NCI-H2171 (cell line): ENCODE measurements at regions not wholly inside any gene's neighbourhood (a gene's known extent, or its start where the extent isn't known, plus 50 kb on each side); places are given as distances from the start of the nearest gene placed in this dataset.
"Not testable (repeated sequence)": the region's sequence is repeated elsewhere in the genome, so short reads cannot be mapped to it uniquely, and the experiment has no call there.

Experiments
- DNase-seq: peaks from one replicate; lab custom pipeline; 2025; lab: John Stamatoyannopoulos, UW

GRCh38 chr5:176140138-176140537 is 98.1 kb upstream of the SIMC1 start:
- not testable (repeated sequence) for DNase-seq

- peak; percentile 7 for DNase-seq
Measured at GRCh38 chr5:176144508-176144907, 93.7 kb upstream of the SIMC1 start.

GRCh38 chr5:176149948-176150347 is 88.3 kb upstream of the SIMC1 start:
- not testable (repeated sequence) for DNase-seq

- DNase-seq: no peak
Measured at GRCh38 chr5:176151281-176151680, 86.9 kb upstream of the SIMC1 start.

DNA sequence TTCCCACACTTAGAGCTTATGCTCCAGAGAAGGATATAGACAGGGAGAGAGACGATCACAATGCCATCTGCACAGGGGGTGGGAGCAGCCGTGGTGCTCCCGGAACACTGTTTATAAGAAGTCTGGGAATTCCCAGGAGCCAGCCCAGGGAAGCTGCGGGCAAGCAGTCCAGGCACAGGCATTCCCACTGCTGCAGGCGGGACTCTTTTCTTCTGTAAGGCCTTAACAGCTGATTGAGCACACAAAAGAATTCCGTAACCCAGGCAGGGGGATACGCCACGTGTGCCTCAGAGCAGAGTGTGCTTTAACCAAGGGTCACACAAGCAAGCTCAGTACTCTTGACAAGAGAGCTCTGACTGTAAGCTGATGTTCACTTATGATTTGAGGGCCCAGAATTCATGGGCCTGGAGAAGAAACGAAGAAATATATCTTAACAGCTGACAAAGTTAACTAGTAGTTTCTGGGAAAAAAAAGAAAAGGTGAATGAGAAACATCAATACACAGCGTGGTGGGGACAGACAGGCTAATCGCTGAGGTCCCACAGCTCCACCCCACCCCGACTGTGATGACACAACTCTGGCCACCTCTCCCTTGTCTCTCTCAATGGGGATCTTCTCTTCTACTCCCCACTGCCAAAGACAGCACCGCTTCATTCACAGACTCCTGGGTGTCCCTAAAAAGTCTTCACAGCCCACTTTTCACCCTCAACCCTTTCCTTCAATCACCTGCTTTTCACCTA is 85.9 kb upstream of the SIMC1 start:
- peak; percentile 37 for DNase-seq

GRCh38 chr5:176152930-176153311 is 85.3 kb upstream of the SIMC1 start:
- no peak for DNase-seq

DNA sequence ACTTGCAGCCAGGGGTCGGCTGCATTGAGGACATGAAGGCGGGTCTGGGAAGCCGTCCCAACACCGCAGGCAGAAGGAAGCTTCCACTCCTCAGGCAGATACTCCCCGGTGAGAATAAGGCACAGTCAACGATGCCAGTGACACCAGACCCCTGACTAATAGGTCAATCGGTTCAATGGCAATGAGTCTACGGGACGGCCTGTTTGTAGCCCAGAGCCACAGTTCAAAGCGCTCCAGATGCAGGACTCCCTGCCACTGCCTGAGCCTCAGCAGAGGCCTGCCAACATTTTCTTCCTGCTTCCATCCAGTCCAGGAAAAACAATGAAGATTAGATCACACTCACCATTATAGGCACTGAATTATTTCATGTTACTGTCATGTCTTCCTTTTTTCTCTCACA is 84.5 kb upstream of the SIMC1 start:
- no peak for DNase-seq

DNA sequence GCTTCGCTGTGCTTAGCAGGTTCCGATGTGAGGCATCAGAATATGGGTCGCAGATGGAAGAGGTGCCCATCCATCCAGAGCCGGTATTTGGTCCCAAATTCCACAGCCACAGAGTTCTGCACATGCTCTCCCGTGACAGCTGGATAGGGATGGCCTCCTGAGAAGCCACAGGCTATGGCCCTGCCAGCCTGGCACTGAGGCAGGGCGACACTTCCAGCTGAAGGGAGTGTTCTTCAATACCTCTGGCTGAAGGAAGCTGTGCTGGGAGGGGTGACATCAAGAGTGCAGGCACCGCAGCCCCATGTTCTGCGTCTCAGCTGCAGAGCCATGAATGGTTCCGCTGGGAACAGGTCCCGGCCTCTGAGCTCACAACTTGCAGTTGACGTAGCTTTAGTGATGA is 83.4 kb upstream of the SIMC1 start:
- no peak for DNase-seq

- no peak for DNase-seq
Measured at GRCh38 chr5:176155922-176156359, 82.3 kb upstream of the SIMC1 start.

- no peak for DNase-seq
Measured at GRCh38 chr5:176157656-176158055, 80.6 kb upstream of the SIMC1 start.

DNA sequence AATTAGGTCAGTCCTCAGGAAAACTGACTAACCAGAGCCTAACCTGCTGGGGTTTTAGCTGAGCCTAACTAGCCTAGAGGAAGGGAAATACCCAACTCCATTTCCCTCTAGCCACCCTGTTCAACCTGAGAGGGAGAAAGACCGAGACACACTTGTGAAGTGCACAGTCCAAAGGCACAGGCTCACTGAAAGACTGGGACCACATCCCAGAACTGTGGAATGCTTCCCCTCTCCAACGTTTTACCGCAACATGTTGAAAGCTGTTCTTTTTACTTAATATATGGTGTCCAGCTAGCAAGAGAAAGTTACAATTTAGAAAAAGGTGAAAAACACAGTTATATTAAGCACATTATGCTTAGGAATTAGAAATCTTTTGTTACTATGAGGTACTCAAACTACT is 76.8 kb upstream of the SIMC1 start:
- no peak for DNase-seq

GRCh38 chr5:176162198-176162597 is 76.0 kb upstream of the SIMC1 start:
- DNase-seq: no peak

GRCh38 chr5:176162888-176163287 is 75.3 kb upstream of the SIMC1 start:
- DNase-seq: no peak

GRCh38 chr5:176166427-176166826 is 71.8 kb upstream of the SIMC1 start:
- DNase-seq: no peak

- DNase-seq: no peak
Measured at GRCh38 chr5:176167800-176168199, 70.4 kb upstream of the SIMC1 start.

- no peak for DNase-seq
Measured at GRCh38 chr5:176169393-176170063, 68.7 kb upstream of the SIMC1 start.

GRCh38 chr5:176170084-176170483 is 68.1 kb upstream of the SIMC1 start:
- no peak for DNase-seq

- DNase-seq: no peak
Measured at GRCh38 chr5:176171171-176171760, 67.0 kb upstream of the SIMC1 start.

- no peak for DNase-seq
Measured at GRCh38 chr5:176172246-176172645, 66.0 kb upstream of the SIMC1 start.

GRCh38 chr5:176173647-176174046 is 64.6 kb upstream of the SIMC1 start:
- DNase-seq: no peak

GRCh38 chr5:176174345-176175025 is 63.7 kb upstream of the SIMC1 start:
- DNase-seq: no peak

DNA sequence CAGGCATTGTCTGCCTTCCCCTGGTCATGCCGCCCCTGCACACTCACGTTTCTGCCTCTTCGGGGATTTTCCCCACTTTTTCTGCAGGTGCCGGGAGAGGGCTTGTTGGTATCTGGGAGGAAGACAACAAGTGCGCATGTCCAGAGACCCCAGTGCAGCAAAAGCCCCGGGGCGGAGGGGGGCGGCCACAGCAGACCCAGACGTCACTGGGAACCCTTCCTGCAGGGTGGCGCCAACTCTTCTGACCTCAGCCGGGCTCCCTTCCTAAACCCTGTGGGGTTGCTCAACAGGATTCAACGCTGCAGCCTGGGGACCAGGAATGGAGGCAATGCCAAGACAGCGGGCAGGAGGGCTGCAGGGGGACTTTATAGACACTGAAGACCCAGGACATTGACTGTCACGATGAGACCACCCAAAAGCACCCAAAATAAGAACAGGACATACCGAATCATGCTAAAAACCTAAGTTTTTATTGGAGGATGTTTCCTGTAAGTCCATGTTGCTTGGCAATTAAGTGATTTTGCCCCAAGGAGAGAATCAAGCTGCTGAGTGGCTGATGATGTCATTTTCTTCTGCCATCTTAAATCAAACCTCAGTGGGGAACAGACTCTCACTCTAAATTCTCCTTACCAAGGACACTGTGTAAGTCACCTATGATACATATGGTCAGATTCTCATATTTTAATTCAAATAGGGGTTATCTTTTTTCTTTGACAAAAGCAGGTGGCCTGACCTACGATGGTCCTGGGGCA is 62.9 kb upstream of the SIMC1 start:
- DNase-seq: no peak
